HG02870 (cell line): ENCODE measurements at regions not wholly inside any gene's neighbourhood (a gene's known extent, or its start where the extent isn't known, plus 50 kb on each side); places are given as distances from the start of the nearest gene placed in this dataset.

Experiments used
- ATAC-seq: cut with Tn5 transposase; IDR thresholded peaks from one replicate; pipeline ENCODE4 v1.9.1; 2021; ENCODE audit warnings: mild to moderate bottlenecking, moderate library complexity; ENCODE audit not compliant: unreplicated experiment

GRCh38 chr18:34077599-34077998, 147.1 kb downstream of the NOL4 start:
- ATAC-seq = no peak

- no peak for ATAC-seq
These were observed 148.5 kb downstream of the NOL4 start for GRCh38 chr18:34075963-34076860.

- no peak for ATAC-seq
These were observed 163.5 kb downstream of the NOL4 start for GRCh38 chr18:34061226-34061625.

GRCh38 chr18:34055227-34055626, 169.5 kb downstream of the NOL4 start:
- ATAC-seq = no peak

- ATAC-seq = no peak
These were observed 174.1 kb downstream of the NOL4 start for GRCh38 chr18:34050661-34051060.

GRCh38 chr18:34049511-34049910, 175.2 kb downstream of the NOL4 start:
- ATAC-seq = no peak

- no peak for ATAC-seq
These were observed 176.3 kb downstream of the NOL4 start for GRCh38 chr18:34048423-34048822.

GRCh38 chr18:34042423-34043146, 182.1 kb downstream of the NOL4 start:
- ATAC-seq = no peak

GRCh38 chr18:34039611-34040010, 185.1 kb downstream of the NOL4 start:
- ATAC-seq = no peak

- ATAC-seq = no peak
These were observed 185.5 kb downstream of the NOL4 start for GRCh38 chr18:34039201-34039600.

- no peak for ATAC-seq
These were observed 186.6 kb downstream of the NOL4 start for GRCh38 chr18:34038086-34038485.

- ATAC-seq = no peak
These were observed 190.7 kb downstream of the NOL4 start for GRCh38 chr18:34033968-34034367.

- peak; percentile 52 for ATAC-seq
These were observed 192.9 kb downstream of the NOL4 start for GRCh38 chr18:34031810-34032209.

- ATAC-seq = no peak
These were observed 196.4 kb downstream of the NOL4 start for GRCh38 chr18:34028324-34028723.

GRCh38 chr18:34025191-34025801, 199.4 kb downstream of the NOL4 start:
- ATAC-seq = no peak

GRCh38 chr18:34023471-34023870, 201.2 kb downstream of the NOL4 start:
- no peak for ATAC-seq

GRCh38 chr18:34018336-34018735, 206.4 kb downstream of the NOL4 start:
- no peak for ATAC-seq

- ATAC-seq = no peak
These were observed 221.0 kb downstream of the NOL4 start for GRCh38 chr18:34003687-34004086.

GRCh38 chr18:34002130-34002529, 222.6 kb downstream of the NOL4 start:
- no peak for ATAC-seq

GRCh38 chr18:34001376-34001775, 223.3 kb downstream of the NOL4 start:
- no peak for ATAC-seq

GRCh38 chr18:33987206-33987605, 237.5 kb downstream of the NOL4 start:
- ATAC-seq = no peak

- ATAC-seq = no peak
These were observed 241.6 kb downstream of the NOL4 start for GRCh38 chr18:33983126-33983525.
